HepG2 (cell line): ENCODE measurements at regions not wholly inside any gene's neighbourhood (a gene's known extent, or its start where the extent isn't known, plus 50 kb on each side); places are given as distances from the start of the nearest gene placed in this dataset.
"Not testable (repeated sequence)": the region's sequence is repeated elsewhere in the genome, so short reads cannot be mapped to it uniquely, and the experiment has no call there.

Experiments used
- ATAC-seq: fragments of 200-7000 bp; cut with Tn5 transposase; 3 replicates; pipeline ENCODE4 v1.9.1; 2020; ENCODE audit warnings: mild to moderate bottlenecking, moderate library complexity
- BruUV-seq: library from RNA; stranded (reverse); fragments of 400-500 nt; replicated peaks from 2 replicates; lab custom pipeline; 2021; lab: Mats Ljungman, UMichigan
- CTCF ChIA-PET: fragments of 300-600 bp; formaldehyde crosslinking; extraction: SDS; loops from one replicate; lab custom pipeline; 2021; ENCODE audit warnings: low total read pairs, inconsistent platforms, low intra/inter-chr PET ratio; lab: Yijun Ruan, JAX
- POLR2A ChIA-PET: fragments of 350-600 bp; sonication (Branson Sonifier 250); formaldehyde crosslinking; loops from one replicate; lab custom pipeline; 2020; ENCODE audit warnings: antibody characterized with exemption, inconsistent platforms; lab: Yijun Ruan, JAX
- DNase-seq: peaks from one replicate; pipeline ENCODE4 v3.0.0-alpha.2; 2015; ENCODE audit warnings: low spot score
- FAIRE-seq: peaks from 3 replicates; lab custom pipeline; 2011; peaks lifted over from hg19 to GRCh38; lab: Jason Lieb, UNC
- H2AFZ ChIP-seq: one replicate; pipeline ENCODE4 v1.6.1; 2011; ENCODE audit warnings: low read length, inconsistent platforms
- H3K27ac ChIP-seq: fragments of 300-600 bp; 3 replicates; pipeline ENCODE4 v1.8.0; 2011; ENCODE audit warnings: mixed run types, mild to moderate bottlenecking, mixed read lengths, low read length, inconsistent platforms; ENCODE audit not compliant: insufficient read depth; ENCODE audit errors: extremely low read length
- H3K27me3 ChIP-seq, 2 experiments: fragments of 200-600 bp in 1 of 2; 2 replicates in 1 of 2; 3 replicates in 1 of 2; pipeline versions ENCODE4 v1.6.0 to v1.8.0; 2011; ENCODE audit warnings: low read length in 2 of 2, mild to moderate bottlenecking in 2 of 2, moderate library complexity in 2 of 2, inconsistent platforms in 1 of 2; ENCODE audit not compliant: insufficient read depth in 2 of 2, control insufficient read depth in 1 of 2
- H3K36me3 ChIP-seq, 2 experiments: fragments of 200-600 bp in 1 of 2; replicated peaks in 1 of 2; 2 replicates in 1 of 2; 3 replicates in 1 of 2; pipeline versions ENCODE4 v1.5.1 to v1.8.0; 2011; ENCODE audit warnings: low read length in 2 of 2, inconsistent platforms in 1 of 2; ENCODE audit not compliant: insufficient read depth in 2 of 2, control insufficient read depth in 1 of 2
- H3K4me1 ChIP-seq: 2 replicates; pipeline ENCODE4 v1.5.1; 2012; ENCODE audit warnings: low read length, inconsistent platforms; ENCODE audit not compliant: insufficient read depth
- H3K4me2 ChIP-seq: 2 replicates; pipeline ENCODE4 v1.6.0; 2011; ENCODE audit warnings: low read depth, low read length, inconsistent platforms
- H3K4me3 ChIP-seq, 3 experiments: fragments of 200-600 bp in 1 of 3; sonication (generic), shearing (Covaris generic) in 1 of 3; replicated peaks in 1 of 3; 2 replicates each; pipeline ENCODE4 v1.5.1; 2011 to 2016; ENCODE audit warnings: low read length in 3 of 3, inconsistent platforms in 2 of 3, low read depth in 2 of 3, mild to moderate bottlenecking in 2 of 3, control low read depth in 1 of 3, mixed read lengths in 1 of 3; ENCODE audit not compliant: insufficient read depth in 1 of 3
- H3K79me2 ChIP-seq: one replicate; pipeline ENCODE4 v1.6.1; 2011; ENCODE audit warnings: low read length, inconsistent platforms; ENCODE audit not compliant: insufficient read depth
- H3K9ac ChIP-seq: 2 replicates; pipeline ENCODE4 v1.6.0; 2011; ENCODE audit warnings: mild to moderate bottlenecking, low read depth, low read length, inconsistent platforms; ENCODE audit not compliant: insufficient read depth
- H3K9me3 ChIP-seq: 2 replicates; pipeline ENCODE4 v1.5.1; 2012; ENCODE audit warnings: mild to moderate bottlenecking, low read length
- H4K20me1 ChIP-seq: 2 replicates; pipeline ENCODE4 v1.6.0; 2011; ENCODE audit warnings: inconsistent platforms, mild to moderate bottlenecking, low read length, moderate library complexity; ENCODE audit not compliant: insufficient read depth
- DR1 ChIP-seq: sonication (generic); formaldehyde crosslinking; IDR thresholded peaks from 2 replicates; pipeline ENCODE4 v1.8.0; 2021; ENCODE audit warnings: mild to moderate bottlenecking, missing genetic modification reagents, inconsistent platforms
- NAIF1 ChIP-seq: sonication (generic); formaldehyde crosslinking; IDR thresholded peaks from 2 replicates; pipeline ENCODE4 v1.5.0; 2020; ENCODE audit warnings: mild to moderate bottlenecking, missing genetic modification reagents, borderline replicate concordance
- PHF20 ChIP-seq: sonication (generic); formaldehyde crosslinking; IDR thresholded peaks from 2 replicates; pipeline ENCODE4 v1.5.0; 2020; ENCODE audit warnings: mild to moderate bottlenecking, missing genetic modification reagents
- PLSCR1 ChIP-seq: sonication (generic); formaldehyde crosslinking; IDR thresholded peaks from 2 replicates; pipeline ENCODE4 v1.5.0; 2020; ENCODE audit warnings: missing genetic modification reagents, mild to moderate bottlenecking, borderline replicate concordance
- SALL2 ChIP-seq: sonication (generic); formaldehyde crosslinking; IDR thresholded peaks from 2 replicates; pipeline ENCODE4 v1.8.1; 2023; ENCODE audit warnings: mild to moderate bottlenecking, missing genetic modification reagents, inconsistent platforms
- SMARCC2 ChIP-seq: fragments of 450-650 bp; IDR thresholded peaks from 2 replicates; pipeline ENCODE4 v1.6.1; 2017; ENCODE audit warnings: antibody characterized with exemption, mild to moderate bottlenecking
- ZNF230 ChIP-seq: sonication (generic); formaldehyde crosslinking; IDR thresholded peaks from 2 replicates; pipeline ENCODE4 v1.4.0; 2020; ENCODE audit warnings: mild to moderate bottlenecking, missing genetic modification reagents
- ZNF530 ChIP-seq: sonication (generic); formaldehyde crosslinking; IDR thresholded peaks from 2 replicates; pipeline ENCODE4 v1.5.0; 2020; ENCODE audit warnings: low read depth, mild to moderate bottlenecking, missing genetic modification reagents
- ZNF670 ChIP-seq: sonication (generic); formaldehyde crosslinking; IDR thresholded peaks from 2 replicates; pipeline ENCODE4 v1.8.0; 2022; ENCODE audit warnings: mild to moderate bottlenecking, missing genetic modification reagents, borderline replicate concordance
- ZNF773 ChIP-seq: sonication (generic); formaldehyde crosslinking; IDR thresholded peaks from 2 replicates; pipeline ENCODE4 v1.4.0; 2020; ENCODE audit warnings: missing genetic modification reagents, borderline replicate concordance
- ZNF891 ChIP-seq: sonication (generic); formaldehyde crosslinking; IDR thresholded peaks from 2 replicates; pipeline ENCODE4 v1.5.0; 2020; ENCODE audit warnings: mild to moderate bottlenecking, missing genetic modification reagents
- WGBS: methylation state at CpG from one replicate; pipeline ENCODE4 v1.1.6; 2017; ENCODE audit warnings: low lambda C conversion rate; 5-methylcytosine and 5-hydroxymethylcytosine counted together
- in situ Hi-C: cut with HindIII; loops from 2 replicates; pipeline ENCODE4 v1.10.0; 2017; ENCODE audit warnings: low pct_unique_long_range_greater_than_20kb; ENCODE audit not compliant: extremely low pct_ligation_motif_present
- intact Hi-C: fragments of 100-400 bp; cut with micrococcal nuclease; formaldehyde crosslinking; loops from one replicate; pipeline ENCODE4 v1.10.0; 2022; ENCODE audit not compliant: unreplicated experiment
- TF ChIP-seq, protein P1 (sequence below), 2 experiments: sonication (generic) in 1 of 2; formaldehyde crosslinking in 1 of 2; IDR thresholded peaks; 2 replicates each; pipeline versions ENCODE4 v1.4.0 to v1.6.1; 2018 to 2020; ENCODE audit warnings: missing genetic modification reagents in 2 of 2, borderline replicate concordance in 1 of 2, low read depth in 1 of 2, mild to moderate bottlenecking in 1 of 2, missing biosample characterization in 1 of 2

- H3K27me3 ChIP-seq, H3K4me3 ChIP-seq, H2AFZ ChIP-seq, H3K9me3 ChIP-seq, CTCF ChIA-PET, POLR2A ChIA-PET, FAIRE-seq, H3K36me3 ChIP-seq, H3K4me1 ChIP-seq, ATAC-seq, DNase-seq, intact Hi-C loops, H3K27ac ChIP-seq, H3K4me2 ChIP-seq, in situ Hi-C loops, BruUV-seq, H3K9ac ChIP-seq, H3K79me2 ChIP-seq, H4K20me1 ChIP-seq: not testable (repeated sequence)
- WGBS: 18% methylated on average over 3 of the region's 3 CpGs
Measured at GRCh38 chr3:132978946-132979345, 59.2 kb upstream of the TMEM108 start.

- in situ Hi-C loops: no loop called here
- intact Hi-C loops: no loop called here
- no peaks in the 10 kb centered on the region for H4K20me1 ChIP-seq
- H3K9me3 ChIP-seq: no peaks in the 10 kb centered on the region
- H3K36me3 ChIP-seq: no peaks in the 10 kb centered on the region
- H2AFZ ChIP-seq: no peak overlapping the region
- no peak overlapping the region for H3K4me3 ChIP-seq
- BruUV-seq: no TSS peak
- no peak overlapping the region for H3K4me2 ChIP-seq
- ATAC-seq (no peak), FAIRE-seq (no peak), DNase-seq (no peak)
- 0% methylated on average over 2 of the region's 2 CpGs for WGBS
- no peak overlapping the region for H3K27ac ChIP-seq
- H3K79me2 ChIP-seq: no peaks in the 10 kb centered on the region
- no peak overlapping the region for H3K9ac ChIP-seq
- no peaks in the 10 kb centered on the region for H3K4me1 ChIP-seq
- H3K27me3 ChIP-seq: no peaks in the 10 kb centered on the region
- POLR2A ChIA-PET: no interaction called here
- CTCF ChIA-PET: no interaction called here
- no peak for TF ChIP-seq ZNF230 (CRISPR knock-in tag)
- no peak for TF ChIP-seq ZNF891
- no peak for TF ChIP-seq SMARCC2
- no peak for TF ChIP-seq ZNF670 (CRISPR knock-in tag)
- TF ChIP-seq DR1 (CRISPR knock-in tag): no peak
- TF ChIP-seq, protein P1, sequence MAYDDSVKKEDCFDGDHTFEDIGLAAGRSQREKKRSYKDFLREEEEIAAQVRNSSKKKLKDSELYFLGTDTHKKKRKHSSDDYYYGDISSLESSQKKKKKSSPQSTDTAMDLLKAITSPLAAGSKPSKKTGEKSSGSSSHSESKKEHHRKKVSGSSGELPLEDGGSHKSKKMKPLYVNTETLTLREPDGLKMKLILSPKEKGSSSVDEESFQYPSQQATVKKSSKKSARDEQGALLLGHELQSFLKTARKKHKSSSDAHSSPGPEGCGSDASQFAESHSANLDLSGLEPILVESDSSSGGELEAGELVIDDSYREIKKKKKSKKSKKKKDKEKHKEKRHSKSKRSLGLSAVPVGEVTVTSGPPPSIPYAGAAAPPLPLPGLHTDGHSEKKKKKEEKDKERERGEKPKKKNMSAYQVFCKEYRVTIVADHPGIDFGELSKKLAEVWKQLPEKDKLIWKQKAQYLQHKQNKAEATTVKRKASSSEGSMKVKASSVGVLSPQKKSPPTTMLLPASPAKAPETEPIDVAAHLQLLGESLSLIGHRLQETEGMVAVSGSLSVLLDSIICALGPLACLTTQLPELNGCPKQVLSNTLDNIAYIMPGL (CRISPR knock-in tag; IDR thresholded peaks at IDR 0.05; ENCODE audit: borderline replicate concordance in 1 of 2, low read depth in 1 of 2): no peak
- no peak for TF ChIP-seq SALL2 (CRISPR knock-in tag)
- TF ChIP-seq PLSCR1 (CRISPR knock-in tag): no peak
- no peak for TF ChIP-seq PHF20 (CRISPR knock-in tag)
- no peak for TF ChIP-seq NAIF1
- TF ChIP-seq ZNF773 (CRISPR knock-in tag): no peak
- TF ChIP-seq ZNF530 (CRISPR knock-in tag): no peak
Measured at GRCh38 chr3:132978464-132978863, 59.7 kb upstream of the TMEM108 start.
